Suprapubic skin (tissue), 4 donors: ENCODE measurements at regions not wholly inside any gene's neighbourhood (a gene's known extent, or its start where the extent isn't known, plus 50 kb on each side); places are given as distances from the start of the nearest gene placed in this dataset.

Experiments used
- CTCF ChIP-seq, 2 donors: fragments of 200-600 bp in 1 of 2; fragments of 450-650 bp in 1 of 2; sonication (generic) in 1 of 2; IDR thresholded peaks; one replicate each; pipeline ENCODE4 v1.5.1; 2016 to 2019; ENCODE audit warnings: antibody characterized with exemption in 2 of 2, mild to moderate bottlenecking in 1 of 2, moderate library complexity in 1 of 2
- POLR2A ChIP-seq, 2 donors: fragments of 450-650 bp; IDR thresholded peaks; one replicate each; pipeline ENCODE4 v1.6.1; 2017; ENCODE audit warnings: antibody characterized with exemption in 2 of 2, mild to moderate bottlenecking in 2 of 2, moderate library complexity in 2 of 2
- POLR2AphosphoS5 ChIP-seq, 3 donors: sonication (generic); formaldehyde crosslinking; IDR thresholded peaks; one replicate each; pipeline ENCODE4 v1.6.1; 2017; ENCODE audit warnings: antibody characterized with exemption in 3 of 3

GRCh38 chr3:103617961-103618360 lies 1183.1 kb downstream of the ZPLD1 start:
- TF ChIP-seq CTCF (IDR thresholded peaks at IDR 0.05) (no peak), POLR2A (IDR thresholded peaks at IDR 0.05) (no peak), POLR2AphosphoS5 (IDR thresholded peaks at IDR 0.05) (no peak)
